ENCODE measurements at regions not wholly inside any gene's neighbourhood (a gene's known extent, or its start where the extent isn't known, plus 50 kb on each side); places are given as distances from the start of the nearest gene placed in this dataset.
"Not testable (repeated sequence)": the region's sequence is repeated elsewhere in the genome, so short reads cannot be mapped to it uniquely, and the experiment has no call there.

DNA sequence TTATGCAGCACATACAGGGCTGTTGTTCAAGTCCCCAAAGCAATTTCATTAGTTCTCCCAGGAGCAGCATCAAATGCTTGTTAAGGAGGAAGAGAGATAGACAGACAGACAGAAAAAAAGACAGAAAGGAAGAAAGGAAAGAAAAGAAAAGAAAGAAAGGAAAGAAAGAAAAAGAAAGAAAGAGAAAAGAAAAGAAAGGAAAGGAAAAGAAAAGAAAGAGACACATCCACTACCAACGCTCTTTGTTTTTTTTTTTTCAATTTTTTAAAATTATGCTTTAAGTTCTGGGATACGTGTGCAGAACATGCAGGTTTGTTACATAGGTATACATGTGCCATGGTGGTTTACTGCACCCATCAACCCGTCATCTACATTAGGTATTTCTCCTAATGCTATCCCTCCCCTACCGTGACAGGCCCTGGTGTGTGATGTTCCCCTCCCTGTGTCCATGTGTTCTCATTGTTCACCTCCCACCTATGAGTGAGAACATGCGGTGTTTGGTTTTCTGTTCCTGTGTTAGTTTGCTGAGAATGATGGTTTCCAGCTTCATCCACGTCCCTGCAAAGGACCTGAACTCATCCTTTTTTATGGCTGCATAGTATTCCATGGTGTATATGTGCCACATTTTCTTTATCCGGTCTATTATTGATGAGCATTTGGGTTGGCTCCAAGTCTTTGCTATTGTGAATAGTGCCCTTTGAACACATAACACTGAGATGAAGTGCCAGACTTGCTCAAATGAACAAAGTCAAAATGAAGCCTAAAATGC is 119.0 kb upstream of the ZNF521 start:
- TF ChIP-seq POLR2A (IDR thresholded peaks at IDR 0.05): not testable (repeated sequence)
- TF ChIP-seq, protein P1, sequence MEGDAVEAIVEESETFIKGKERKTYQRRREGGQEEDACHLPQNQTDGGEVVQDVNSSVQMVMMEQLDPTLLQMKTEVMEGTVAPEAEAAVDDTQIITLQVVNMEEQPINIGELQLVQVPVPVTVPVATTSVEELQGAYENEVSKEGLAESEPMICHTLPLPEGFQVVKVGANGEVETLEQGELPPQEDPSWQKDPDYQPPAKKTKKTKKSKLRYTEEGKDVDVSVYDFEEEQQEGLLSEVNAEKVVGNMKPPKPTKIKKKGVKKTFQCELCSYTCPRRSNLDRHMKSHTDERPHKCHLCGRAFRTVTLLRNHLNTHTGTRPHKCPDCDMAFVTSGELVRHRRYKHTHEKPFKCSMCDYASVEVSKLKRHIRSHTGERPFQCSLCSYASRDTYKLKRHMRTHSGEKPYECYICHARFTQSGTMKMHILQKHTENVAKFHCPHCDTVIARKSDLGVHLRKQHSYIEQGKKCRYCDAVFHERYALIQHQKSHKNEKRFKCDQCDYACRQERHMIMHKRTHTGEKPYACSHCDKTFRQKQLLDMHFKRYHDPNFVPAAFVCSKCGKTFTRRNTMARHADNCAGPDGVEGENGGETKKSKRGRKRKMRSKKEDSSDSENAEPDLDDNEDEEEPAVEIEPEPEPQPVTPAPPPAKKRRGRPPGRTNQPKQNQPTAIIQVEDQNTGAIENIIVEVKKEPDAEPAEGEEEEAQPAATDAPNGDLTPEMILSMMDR (IDR thresholded peaks at IDR 0.05): not testable (repeated sequence)

Measured in thyroid gland (tissue), 4 donors.